Neural crest cell (in vitro differentiated cells): ENCODE measurements at regions not wholly inside any gene's neighbourhood (a gene's known extent, or its start where the extent isn't known, plus 50 kb on each side); places are given as distances from the start of the nearest gene placed in this dataset.

ENCODE experiments used
- DNase-seq: peaks from one replicate; pipeline ENCODE4 v3.0.0; 2021; ENCODE audit warnings: low read depth, mixed read lengths, low spot score
- H3K27ac Mint-ChIP-seq: one replicate; pipeline ENCODE4 v1.8.0; 2021; ENCODE audit warnings: mild to moderate bottlenecking, mixed read lengths; ENCODE audit not compliant: unreplicated experiment
- H3K27me3 Mint-ChIP-seq: 2 replicates; pipeline ENCODE4 v1.8.0; 2021; ENCODE audit warnings: low read depth, mild to moderate bottlenecking, mixed read lengths
- H3K36me3 Mint-ChIP-seq: 2 replicates; pipeline ENCODE4 v1.8.0; 2021; ENCODE audit warnings: low read depth, mild to moderate bottlenecking, mixed read lengths
- H3K4me1 Mint-ChIP-seq: 2 replicates; pipeline ENCODE4 v1.8.0; 2021; ENCODE audit warnings: mixed read lengths
- H3K4me3 Mint-ChIP-seq: one replicate; pipeline ENCODE4 v1.8.0; 2021; ENCODE audit warnings: mild to moderate bottlenecking, mixed read lengths
- H3K9me3 Mint-ChIP-seq: 2 replicates; pipeline ENCODE4 v1.8.0; 2021; ENCODE audit warnings: mixed read lengths
- CTCF ChIP-seq: fragments of 200-600 bp; sonication (generic); conservative IDR thresholded peaks from 2 replicates; pipeline ENCODE4 v1.5.0; 2021; ENCODE audit warnings: antibody characterized with exemption, mild to moderate bottlenecking

DNA sequence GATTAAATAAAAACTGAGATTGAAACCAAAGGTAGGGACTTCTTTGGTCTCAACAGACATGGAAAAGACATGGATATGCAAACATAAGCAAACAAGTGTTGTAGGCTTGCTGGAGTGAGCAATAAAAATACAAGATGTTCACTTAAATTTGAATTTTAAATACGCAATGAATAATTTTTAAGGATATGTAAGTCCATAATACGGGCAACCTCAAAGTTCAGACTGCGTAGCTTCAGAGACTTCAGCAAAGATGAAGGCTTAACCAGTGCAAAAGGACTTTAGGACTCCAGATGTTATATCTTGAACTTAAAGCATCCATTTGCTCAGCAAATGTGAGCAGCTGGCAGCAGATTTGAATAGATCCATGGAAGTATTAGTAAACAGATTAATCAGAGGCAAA, 549.3 kb downstream of the ARAP2 start:
- Mint-ChIP-seq H3K27me3 (no peaks in the 10 kb centered on the region), H3K4me3 (no peak overlapping the region), H3K9me3 (no peaks in the 10 kb centered on the region), H3K4me1 (peaks cover 3% of the 10 kb centered on the region), H3K27ac (no peak overlapping the region), H3K36me3 (no peaks in the 10 kb centered on the region)
- no peak for DNase-seq
- TF ChIP-seq CTCF, result no peak

GRCh38 chr4:35695421-35695820, 548.9 kb downstream of the ARAP2 start:
- no peaks in the 10 kb centered on the region for H3K4me1 Mint-ChIP-seq
- no peak for TF ChIP-seq CTCF

DNA sequence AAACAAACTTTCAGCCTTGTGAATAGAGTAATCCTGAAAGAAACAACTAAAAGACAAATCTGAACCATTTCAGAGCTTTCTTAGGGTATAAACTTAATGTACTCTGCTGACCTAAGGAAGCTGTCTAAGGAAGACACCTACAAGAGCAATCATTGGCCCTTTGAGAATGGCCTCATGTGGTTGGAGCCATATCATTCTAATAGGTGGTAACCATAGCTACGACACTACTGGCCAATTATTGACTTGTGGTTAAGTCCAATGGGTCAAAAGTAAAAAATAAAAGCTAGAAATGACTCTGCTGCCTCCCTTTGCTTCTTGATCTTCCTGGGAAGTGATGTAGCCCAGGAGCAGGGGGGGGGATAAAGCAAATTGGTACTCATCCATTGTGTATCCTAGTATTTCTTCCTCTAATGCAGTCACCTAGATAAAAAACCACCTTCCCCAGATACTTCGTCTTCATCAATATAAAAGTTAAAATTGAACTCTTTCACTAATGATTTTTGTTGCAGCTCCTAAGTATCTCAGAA, 547.0 kb downstream of the ARAP2 start:
- DNase-seq, result no peak
- H3K4me1 Mint-ChIP-seq, result no peaks in the 10 kb centered on the region
- no peaks in the 10 kb centered on the region for H3K36me3 Mint-ChIP-seq
- no peak for TF ChIP-seq CTCF
- H3K27me3 Mint-ChIP-seq, result no peaks in the 10 kb centered on the region
- no peaks in the 10 kb centered on the region for H3K9me3 Mint-ChIP-seq
- no peak overlapping the region for H3K4me3 Mint-ChIP-seq
- H3K27ac Mint-ChIP-seq, result no peak overlapping the region

More at GRCh38 chr4:35695421-35695820, 548.9 kb downstream of the ARAP2 start:
- no peaks in the 10 kb centered on the region for H3K9me3 Mint-ChIP-seq
- no peak overlapping the region for H3K4me3 Mint-ChIP-seq
- H3K36me3 Mint-ChIP-seq, result no peaks in the 10 kb centered on the region
- no peak for DNase-seq
- H3K27me3 Mint-ChIP-seq, result no peaks in the 10 kb centered on the region
- no peak overlapping the region for H3K27ac Mint-ChIP-seq

GRCh38 chr4:35700663-35701062, 543.7 kb downstream of the ARAP2 start:
- no peaks in the 10 kb centered on the region for H3K9me3 Mint-ChIP-seq
- H3K4me1 Mint-ChIP-seq, result no peaks in the 10 kb centered on the region
- H3K27ac Mint-ChIP-seq, result no peak overlapping the region
- no peaks in the 10 kb centered on the region for H3K27me3 Mint-ChIP-seq
- no peaks in the 10 kb centered on the region for H3K36me3 Mint-ChIP-seq
- DNase-seq, result no peak
- TF ChIP-seq CTCF, result no peak
- H3K4me3 Mint-ChIP-seq, result no peak overlapping the region

DNA sequence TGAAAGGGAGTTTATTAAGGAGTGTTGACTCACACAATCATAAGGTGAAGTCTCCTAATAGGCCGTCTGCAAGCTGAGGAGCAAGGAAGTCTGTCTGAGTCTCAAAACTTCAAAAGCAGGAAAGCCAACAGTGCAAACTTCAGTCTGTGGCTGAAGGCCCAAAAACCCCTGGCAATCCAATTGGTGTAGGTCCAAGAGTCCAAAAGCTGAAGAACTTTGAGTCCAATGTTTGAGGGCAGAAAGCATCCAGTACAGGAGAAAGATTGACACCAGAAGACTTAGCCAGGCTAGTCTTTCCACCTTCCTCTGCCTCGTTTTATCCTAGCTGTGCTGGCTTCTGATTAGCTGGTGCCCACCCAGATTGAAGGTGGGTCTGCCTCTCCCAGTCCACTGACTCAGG, 535.2 kb downstream of the ARAP2 start:
- H3K9me3 Mint-ChIP-seq, result peaks cover 7% of the 10 kb centered on the region
- no peak for TF ChIP-seq CTCF
- no peak for DNase-seq
- H3K27me3 Mint-ChIP-seq, result no peaks in the 10 kb centered on the region
- H3K4me1 Mint-ChIP-seq, result no peaks in the 10 kb centered on the region
- H3K36me3 Mint-ChIP-seq, result peaks cover 9% of the 10 kb centered on the region
- no peak overlapping the region for H3K27ac Mint-ChIP-seq
- no peak overlapping the region for H3K4me3 Mint-ChIP-seq

DNA sequence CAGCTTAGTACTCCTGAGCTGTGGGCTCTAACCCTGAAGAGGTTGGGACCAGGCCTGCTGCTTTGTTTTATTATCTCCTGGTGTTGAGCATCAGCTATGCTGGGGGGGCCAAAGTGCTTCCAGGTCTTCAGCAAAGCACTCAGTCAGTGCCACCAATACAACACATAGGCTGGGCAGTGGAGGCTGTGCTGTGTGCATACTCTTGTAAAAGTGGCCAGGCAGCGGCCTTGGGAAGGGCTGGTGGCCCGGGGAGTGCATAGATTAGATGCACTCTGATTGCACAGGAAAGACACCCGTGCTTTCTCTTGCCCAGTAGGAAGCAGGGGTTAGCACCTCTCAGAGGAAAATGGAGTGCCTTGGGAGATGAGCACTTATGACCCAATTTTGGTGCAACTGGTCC, 534.0 kb downstream of the ARAP2 start:
- TF ChIP-seq CTCF, result no peak
- no peak overlapping the region for H3K4me3 Mint-ChIP-seq
- H3K4me1 Mint-ChIP-seq, result no peaks in the 10 kb centered on the region
- peaks cover 15% of the 10 kb centered on the region for H3K9me3 Mint-ChIP-seq
- no peaks in the 10 kb centered on the region for H3K27me3 Mint-ChIP-seq
- H3K27ac Mint-ChIP-seq, result no peak overlapping the region
- DNase-seq, result no peak
- H3K36me3 Mint-ChIP-seq, result peaks cover 12% of the 10 kb centered on the region
